Type B pancreatic cell (in vitro differentiated cells): ENCODE measurements at regions not wholly inside any gene's neighbourhood (a gene's known extent, or its start where the extent isn't known, plus 50 kb on each side); places are given as distances from the start of the nearest gene placed in this dataset.
"Not testable (repeated sequence)": the region's sequence is repeated elsewhere in the genome, so short reads cannot be mapped to it uniquely, and the experiment has no call there.

Experiments
- DNase-seq: peaks from one replicate; pipeline ENCODE4 v3.0.0; 2021; ENCODE audit warnings: mixed read lengths; ENCODE audit not compliant: unreplicated experiment; ENCODE audit errors: extremely low spot score
- H3K27ac Mint-ChIP-seq: 2 replicates; pipeline ENCODE4 v1.8.0; 2021; ENCODE audit warnings: mild to moderate bottlenecking, mixed read lengths
- H3K27me3 Mint-ChIP-seq: 2 replicates; pipeline ENCODE4 v1.8.0; 2021; ENCODE audit warnings: mixed read lengths
- H3K36me3 Mint-ChIP-seq: 2 replicates; pipeline ENCODE4 v1.8.0; 2021; ENCODE audit warnings: mixed read lengths
- H3K4me1 Mint-ChIP-seq: one replicate; pipeline ENCODE4 v1.8.0; 2021; ENCODE audit warnings: mixed read lengths; ENCODE audit not compliant: unreplicated experiment
- H3K4me3 Mint-ChIP-seq: 2 replicates; pipeline ENCODE4 v1.8.0; 2021; ENCODE audit warnings: mild to moderate bottlenecking, mixed read lengths
- H3K9me3 Mint-ChIP-seq: 2 replicates; pipeline ENCODE4 v1.8.0; 2021; ENCODE audit warnings: mixed read lengths
- CTCF ChIP-seq: fragments of 200-600 bp; sonication (generic); conservative IDR thresholded peaks from 2 replicates; pipeline ENCODE4 v1.5.0; 2021; ENCODE audit warnings: antibody characterized with exemption, mild to moderate bottlenecking

- Mint-ChIP-seq H3K27me3 (peaks cover 6% of the 10 kb centered on the region), H3K27ac (no peak overlapping the region), H3K4me3 (no peak overlapping the region), H3K9me3 (no peaks in the 10 kb centered on the region), H3K4me1 (no peaks in the 10 kb centered on the region), H3K36me3 (no peaks in the 10 kb centered on the region)
- no peak for TF ChIP-seq CTCF
- DNase-seq: no peak
Observed at GRCh38 chr2:48043746-48044145, 137.4 kb upstream of the FBXO11 start.

GRCh38 chr2:48045613-48046012 is 139.3 kb upstream of the FBXO11 start:
- no peak overlapping the region for H3K4me3 Mint-ChIP-seq
- TF ChIP-seq CTCF: no peak
- no peak overlapping the region for H3K27ac Mint-ChIP-seq
- no peaks in the 10 kb centered on the region for H3K36me3 Mint-ChIP-seq
- no peaks in the 10 kb centered on the region for H3K9me3 Mint-ChIP-seq
- H3K4me1 Mint-ChIP-seq: no peaks in the 10 kb centered on the region
- H3K27me3 Mint-ChIP-seq: peaks cover 6% of the 10 kb centered on the region
- no peak for DNase-seq

- no peak for TF ChIP-seq CTCF
- no peak overlapping the region for H3K4me3 Mint-ChIP-seq
- DNase-seq: no peak
- H3K27me3 Mint-ChIP-seq: no peaks in the 10 kb centered on the region
- no peaks in the 10 kb centered on the region for H3K36me3 Mint-ChIP-seq
- no peaks in the 10 kb centered on the region for H3K9me3 Mint-ChIP-seq
- no peak overlapping the region for H3K27ac Mint-ChIP-seq
- no peaks in the 10 kb centered on the region for H3K4me1 Mint-ChIP-seq
Observed at GRCh38 chr2:48048476-48049171, 142.3 kb upstream of the FBXO11 start.

- no peaks in the 10 kb centered on the region for H3K27me3 Mint-ChIP-seq
- H3K9me3 Mint-ChIP-seq: no peaks in the 10 kb centered on the region
- no peaks in the 10 kb centered on the region for H3K4me1 Mint-ChIP-seq
- H3K4me3 Mint-ChIP-seq: no peak overlapping the region
- H3K36me3 Mint-ChIP-seq: no peaks in the 10 kb centered on the region
- no peak for TF ChIP-seq CTCF
- no peak overlapping the region for H3K27ac Mint-ChIP-seq
- DNase-seq: no peak
Observed at GRCh38 chr2:48049371-48049770, 143.1 kb upstream of the FBXO11 start.

- H3K27ac Mint-ChIP-seq: no peak overlapping the region
- peaks cover 3% of the 10 kb centered on the region for H3K27me3 Mint-ChIP-seq
- TF ChIP-seq CTCF: no peak
- no peak overlapping the region for H3K4me3 Mint-ChIP-seq
- no peaks in the 10 kb centered on the region for H3K36me3 Mint-ChIP-seq
- no peaks in the 10 kb centered on the region for H3K4me1 Mint-ChIP-seq
- DNase-seq: no peak
- no peaks in the 10 kb centered on the region for H3K9me3 Mint-ChIP-seq
Observed at GRCh38 chr2:48050711-48051110, 144.4 kb upstream of the FBXO11 start.

GRCh38 chr2:48059975-48060374 is 153.7 kb upstream of the FBXO11 start:
- H3K27me3 Mint-ChIP-seq: peaks cover 5% of the 10 kb centered on the region

GRCh38 chr2:48061656-48062055 is 155.4 kb upstream of the FBXO11 start:
- H3K27ac Mint-ChIP-seq, H3K9me3 Mint-ChIP-seq, H3K4me3 Mint-ChIP-seq, H3K27me3 Mint-ChIP-seq, H3K4me1 Mint-ChIP-seq, H3K36me3 Mint-ChIP-seq, DNase-seq: not testable (repeated sequence)

More at GRCh38 chr2:48059975-48060374, 153.7 kb upstream of the FBXO11 start:
- H3K9me3 Mint-ChIP-seq: peaks cover 5% of the 10 kb centered on the region
- DNase-seq: no peak
- TF ChIP-seq CTCF: no peak
- no peak overlapping the region for H3K4me3 Mint-ChIP-seq
- no peaks in the 10 kb centered on the region for H3K4me1 Mint-ChIP-seq
- no peaks in the 10 kb centered on the region for H3K36me3 Mint-ChIP-seq
- no peak overlapping the region for H3K27ac Mint-ChIP-seq
